GM20000 (cell line): ENCODE measurements at regions not wholly inside any gene's neighbourhood (a gene's known extent, or its start where the extent isn't known, plus 50 kb on each side); places are given as distances from the start of the nearest gene placed in this dataset.

ENCODE experiments used
- DNase-seq: peaks from one replicate; pipeline ENCODE4 v3.0.0; 2012; ENCODE audit warnings: low spot score
- TF ChIP-seq, protein P1 (sequence below): IDR thresholded peaks from 2 replicates; pipeline ENCODE4 v1.5.1; 2012; ENCODE audit warnings: mild to moderate bottlenecking, control low read depth; ENCODE audit errors: extremely low read depth, missing control alignments

DNA sequence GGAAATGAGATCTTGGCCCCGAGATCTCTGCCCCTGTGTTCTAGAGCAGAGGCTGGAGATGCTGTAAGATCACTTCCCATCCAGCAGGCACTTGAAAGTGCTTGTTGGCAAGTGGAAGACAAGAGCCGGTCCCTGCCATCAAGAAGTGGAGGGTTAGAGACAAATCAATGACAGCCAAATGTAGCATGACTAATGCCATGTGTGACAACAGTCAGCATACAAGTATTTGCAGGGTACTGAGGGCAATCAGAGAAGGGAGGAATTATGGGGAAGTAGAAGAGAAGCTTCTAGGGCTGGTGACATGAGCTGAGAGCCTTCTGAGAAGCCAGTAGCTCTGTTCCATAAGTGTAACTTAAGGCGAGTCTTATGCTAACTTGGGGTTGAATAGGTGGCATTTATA, 58.6 kb downstream of the TMEM17 start:
- no peak for DNase-seq
- TF ChIP-seq, protein P1, sequence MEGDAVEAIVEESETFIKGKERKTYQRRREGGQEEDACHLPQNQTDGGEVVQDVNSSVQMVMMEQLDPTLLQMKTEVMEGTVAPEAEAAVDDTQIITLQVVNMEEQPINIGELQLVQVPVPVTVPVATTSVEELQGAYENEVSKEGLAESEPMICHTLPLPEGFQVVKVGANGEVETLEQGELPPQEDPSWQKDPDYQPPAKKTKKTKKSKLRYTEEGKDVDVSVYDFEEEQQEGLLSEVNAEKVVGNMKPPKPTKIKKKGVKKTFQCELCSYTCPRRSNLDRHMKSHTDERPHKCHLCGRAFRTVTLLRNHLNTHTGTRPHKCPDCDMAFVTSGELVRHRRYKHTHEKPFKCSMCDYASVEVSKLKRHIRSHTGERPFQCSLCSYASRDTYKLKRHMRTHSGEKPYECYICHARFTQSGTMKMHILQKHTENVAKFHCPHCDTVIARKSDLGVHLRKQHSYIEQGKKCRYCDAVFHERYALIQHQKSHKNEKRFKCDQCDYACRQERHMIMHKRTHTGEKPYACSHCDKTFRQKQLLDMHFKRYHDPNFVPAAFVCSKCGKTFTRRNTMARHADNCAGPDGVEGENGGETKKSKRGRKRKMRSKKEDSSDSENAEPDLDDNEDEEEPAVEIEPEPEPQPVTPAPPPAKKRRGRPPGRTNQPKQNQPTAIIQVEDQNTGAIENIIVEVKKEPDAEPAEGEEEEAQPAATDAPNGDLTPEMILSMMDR, result no peak

DNA sequence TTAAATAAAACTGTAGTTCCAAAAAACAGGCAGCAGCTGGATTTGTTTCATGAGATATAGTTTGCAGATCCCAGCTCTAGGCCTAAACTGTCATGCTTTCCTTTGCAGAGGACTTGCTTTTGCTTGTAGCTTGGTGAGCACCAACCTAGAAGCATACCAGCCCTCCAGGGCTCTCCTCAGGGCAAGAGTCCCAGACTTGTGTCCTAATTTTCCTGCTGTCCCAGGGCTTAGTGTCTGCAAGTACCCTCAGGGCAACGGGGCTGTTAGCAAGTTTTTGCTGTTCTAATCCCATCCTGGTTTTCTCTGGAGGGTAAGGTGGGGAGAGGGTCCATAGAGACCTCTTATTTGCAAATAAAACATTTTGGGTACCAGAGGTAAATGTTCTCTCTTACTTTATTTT, 59.5 kb downstream of the TMEM17 start:
- TF ChIP-seq, protein P1, result no peak
- DNase-seq, result no peak

GRCh38 chr2:62443886-62444285, 62.1 kb downstream of the TMEM17 start:
- TF ChIP-seq, protein P1, result no peak
- no peak for DNase-seq

DNA sequence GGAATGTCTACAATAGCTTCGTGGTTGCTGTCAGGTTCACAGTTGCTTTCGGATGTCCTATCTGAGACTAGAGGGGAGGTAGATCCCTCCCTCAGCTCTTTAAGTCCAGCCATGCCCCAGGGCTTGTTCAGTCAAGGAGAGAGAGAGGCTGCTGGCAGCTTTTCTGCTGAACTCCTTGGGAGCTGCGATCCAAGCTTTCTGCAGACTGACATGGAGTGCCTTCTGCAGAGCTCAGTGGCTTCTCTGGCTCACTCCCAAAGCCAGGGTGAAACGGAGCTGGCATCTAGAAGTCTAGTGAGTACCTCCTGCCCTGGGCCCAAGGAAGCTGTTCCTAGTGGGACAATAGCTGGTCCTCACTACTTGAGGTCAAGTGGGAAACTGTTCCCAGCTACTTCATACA, 62.5 kb downstream of the TMEM17 start:
- DNase-seq, result no peak
- TF ChIP-seq, protein P1, result no peak

- TF ChIP-seq, protein P1, result no peak
- DNase-seq, result no peak
These were observed 64.2 kb downstream of the TMEM17 start for GRCh38 chr2:62441824-62442223.

DNA sequence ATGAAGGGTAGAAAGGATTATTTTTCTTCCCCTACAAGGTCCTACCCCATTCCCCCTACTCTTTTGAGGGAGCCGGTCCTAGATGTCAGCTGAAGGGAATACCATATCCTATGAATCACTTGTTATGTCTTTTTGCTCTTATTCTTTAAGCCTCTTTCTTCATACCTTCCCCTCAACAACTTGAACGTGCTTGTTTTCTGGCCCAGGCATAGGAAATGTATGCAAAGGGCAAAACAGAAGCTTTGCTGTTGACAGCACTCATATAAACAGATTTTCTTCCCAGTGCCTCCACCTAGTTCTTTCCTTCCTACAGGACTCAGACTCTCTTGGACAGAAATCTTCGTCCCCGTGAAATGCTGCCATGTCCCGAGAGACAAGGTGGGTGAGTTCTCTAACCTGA, 64.6 kb downstream of the TMEM17 start:
- DNase-seq, result no peak
- TF ChIP-seq, protein P1, result no peak

DNA sequence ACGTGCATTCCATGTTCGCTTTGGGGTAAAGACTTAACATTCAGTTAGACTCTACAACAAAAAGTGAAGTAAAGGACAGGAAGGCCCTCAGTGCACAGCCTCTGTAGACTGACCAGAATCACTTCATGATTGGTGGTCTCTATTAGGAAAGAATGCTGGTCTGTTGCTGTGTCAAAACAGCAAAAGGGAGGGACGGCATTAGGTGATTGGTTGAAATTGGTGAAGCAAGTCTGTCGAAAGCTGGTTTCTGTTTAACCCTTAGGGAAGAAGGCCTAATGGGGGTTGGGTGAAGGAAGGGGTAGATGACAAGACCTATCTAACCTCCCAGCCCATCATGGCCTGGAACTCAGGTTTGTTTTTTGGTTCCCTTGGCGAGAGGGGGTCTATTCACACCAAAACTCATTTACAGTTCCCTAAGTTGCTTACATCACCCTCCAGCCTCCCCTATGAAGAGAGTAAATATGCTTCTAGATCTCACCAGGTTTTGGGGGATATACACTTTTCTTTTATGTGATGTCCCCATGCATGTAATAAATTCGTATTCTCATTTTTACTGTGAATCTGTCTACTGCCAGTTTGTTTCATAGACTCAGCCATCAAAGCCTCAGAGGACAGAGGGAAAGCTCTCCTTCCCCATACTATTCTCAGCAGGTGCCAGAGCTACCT, 65.6 kb downstream of the TMEM17 start:
- no peak for DNase-seq
- TF ChIP-seq, protein P1, result no peak
